Lower leg skin (tissue), 4 donors: ENCODE measurements at regions not wholly inside any gene's neighbourhood (a gene's known extent, or its start where the extent isn't known, plus 50 kb on each side); places are given as distances from the start of the nearest gene placed in this dataset.

Source experiments
- DNase-seq, 2 donors: peaks; one replicate each; pipeline ENCODE4 v3.0.0-alpha.2; 2019; ENCODE audit warnings: low spot score in 2 of 2
- H3K4me3 ChIP-seq: fragments of 200-600 bp; sonication (generic); 2 replicates; pipeline ENCODE4 v1.5.1; 2017; ENCODE audit warnings: mild to moderate bottlenecking, low read depth; ENCODE audit not compliant: poor library complexity, severe bottlenecking
- POLR2A ChIP-seq, 2 donors: fragments of 450-650 bp; IDR thresholded peaks; one replicate each; pipeline ENCODE4 v1.6.1; 2016 to 2017; ENCODE audit warnings: antibody characterized with exemption in 2 of 2, mild to moderate bottlenecking in 1 of 2, moderate library complexity in 1 of 2
- WGBS, 2 donors: methylation state at CpG; one replicate each; pipeline ENCODE4 v1.1.5; 2018; 5-methylcytosine and 5-hydroxymethylcytosine counted together
- intact Hi-C: fragments of 100-400 bp; cut with DNase I; formaldehyde crosslinking; loops from one replicate; pipeline ENCODE4 v1.15.0; 2023; ENCODE audit warnings: low total_unique reads
- TF ChIP-seq, protein P1 (sequence below), 3 donors: fragments of 450-650 bp; IDR thresholded peaks; one replicate each; pipeline ENCODE4 v1.5.1; 2016; ENCODE audit warnings: antibody characterized with exemption in 3 of 3, mild to moderate bottlenecking in 3 of 3, moderate library complexity in 2 of 3

DNA sequence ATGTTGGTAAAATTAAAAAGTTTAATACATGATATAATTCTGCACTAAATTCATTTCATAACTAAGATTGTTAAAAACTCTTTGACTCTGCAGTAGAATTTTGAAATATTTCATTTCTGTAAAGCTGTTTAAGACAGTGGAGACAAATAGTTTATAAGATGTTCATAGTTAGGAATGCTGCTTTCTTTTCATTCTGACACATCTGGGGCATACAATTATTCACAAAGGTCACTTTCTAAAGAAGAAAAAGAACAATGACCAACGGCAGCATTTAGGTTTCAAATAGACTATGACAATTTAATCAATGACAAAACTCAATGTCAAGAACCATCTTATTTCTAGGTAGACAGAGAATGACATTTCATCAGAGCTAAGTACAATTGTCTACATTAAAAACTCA, 1422.1 kb downstream of the PCDH9 start:
- WGBS, 2 donors = 62 to 78% methylated on average over 1 of the region's 1 CpG
- intact Hi-C loops = loop anchor here (5.0 kb wide), 1 partner anchor 1001 kb away; no protein-coding TSS in a partner anchor
- H3K4me3 ChIP-seq = no peak overlapping the region
- DNase-seq = no peak
- TF ChIP-seq POLR2A (IDR thresholded peaks at IDR 0.05) = no peak
- TF ChIP-seq, protein P1, sequence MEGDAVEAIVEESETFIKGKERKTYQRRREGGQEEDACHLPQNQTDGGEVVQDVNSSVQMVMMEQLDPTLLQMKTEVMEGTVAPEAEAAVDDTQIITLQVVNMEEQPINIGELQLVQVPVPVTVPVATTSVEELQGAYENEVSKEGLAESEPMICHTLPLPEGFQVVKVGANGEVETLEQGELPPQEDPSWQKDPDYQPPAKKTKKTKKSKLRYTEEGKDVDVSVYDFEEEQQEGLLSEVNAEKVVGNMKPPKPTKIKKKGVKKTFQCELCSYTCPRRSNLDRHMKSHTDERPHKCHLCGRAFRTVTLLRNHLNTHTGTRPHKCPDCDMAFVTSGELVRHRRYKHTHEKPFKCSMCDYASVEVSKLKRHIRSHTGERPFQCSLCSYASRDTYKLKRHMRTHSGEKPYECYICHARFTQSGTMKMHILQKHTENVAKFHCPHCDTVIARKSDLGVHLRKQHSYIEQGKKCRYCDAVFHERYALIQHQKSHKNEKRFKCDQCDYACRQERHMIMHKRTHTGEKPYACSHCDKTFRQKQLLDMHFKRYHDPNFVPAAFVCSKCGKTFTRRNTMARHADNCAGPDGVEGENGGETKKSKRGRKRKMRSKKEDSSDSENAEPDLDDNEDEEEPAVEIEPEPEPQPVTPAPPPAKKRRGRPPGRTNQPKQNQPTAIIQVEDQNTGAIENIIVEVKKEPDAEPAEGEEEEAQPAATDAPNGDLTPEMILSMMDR (IDR thresholded peaks at IDR 0.05) = no peak

DNA sequence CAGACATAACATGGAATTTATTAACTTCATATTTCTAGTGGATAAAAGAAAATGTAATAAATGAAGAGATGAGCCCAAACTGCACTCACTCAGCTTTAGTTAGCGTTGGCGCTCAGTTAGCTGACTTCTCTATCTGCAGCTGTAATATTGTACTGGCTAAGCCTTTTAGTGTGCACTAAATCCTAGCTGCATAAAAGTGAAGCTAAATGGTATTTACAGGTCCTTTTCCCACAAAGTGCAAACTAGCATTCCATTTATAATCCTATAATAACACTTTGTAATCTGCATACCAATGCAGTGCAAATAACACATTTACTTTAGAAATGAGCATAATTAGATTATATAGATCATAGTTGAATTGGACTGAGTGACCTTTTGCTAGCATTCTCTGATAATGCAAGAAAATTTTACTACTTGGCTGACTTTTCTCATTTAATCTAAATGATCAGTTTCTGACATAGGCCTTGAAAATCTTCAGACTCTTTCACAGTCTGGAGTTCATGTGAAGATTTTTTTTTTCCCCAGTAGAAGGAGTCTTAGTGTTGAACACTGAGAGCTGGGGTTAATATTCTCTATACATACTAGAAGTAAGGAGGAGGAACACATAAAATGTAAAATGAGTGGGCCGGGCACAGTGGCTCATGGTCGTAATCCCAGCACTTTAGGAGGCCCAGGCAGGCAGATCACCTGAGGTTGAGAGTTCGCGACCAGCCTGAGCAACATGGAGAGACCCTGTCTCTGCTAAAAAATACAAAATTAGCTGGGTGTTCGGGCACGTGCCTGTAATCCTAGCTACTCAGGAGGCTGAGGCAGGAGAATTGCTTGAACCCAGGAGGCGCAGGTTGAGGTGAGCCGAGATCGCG, 1426.4 kb downstream of the PCDH9 start:
- WGBS, 2 donors = 92 to 95% methylated on average over 12 of the region's 12 CpGs
- TF ChIP-seq, protein P1 (IDR thresholded peaks at IDR 0.05) = no peak
- TF ChIP-seq POLR2A (IDR thresholded peaks at IDR 0.05) = no peak
- intact Hi-C loops = no loop called here
- no peak for DNase-seq
- H3K4me3 ChIP-seq = no peak overlapping the region

DNA sequence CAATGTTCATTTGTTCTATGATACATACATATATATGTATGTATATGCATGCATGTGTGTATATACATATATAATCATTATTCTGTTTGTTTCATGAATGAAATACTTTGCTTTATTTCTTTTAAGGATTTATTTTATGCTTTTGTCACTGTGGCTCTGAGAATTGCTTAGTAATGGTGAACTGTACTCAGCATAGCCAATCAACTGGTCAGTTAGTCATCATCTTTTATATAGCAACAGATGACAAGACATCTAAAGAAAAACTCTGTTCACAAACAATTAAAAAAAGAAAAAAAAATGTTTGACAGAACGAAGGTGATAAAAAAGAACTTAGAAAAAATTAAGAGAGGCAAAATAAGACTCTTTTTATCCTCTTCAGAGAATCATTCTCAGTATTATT, 1440.3 kb downstream of the PCDH9 start:
- intact Hi-C loops = no loop called here
- DNase-seq = no peak
- WGBS, 2 donors = 25 to 34% methylated on average over 1 of the region's 1 CpG
- no peak for TF ChIP-seq POLR2A (IDR thresholded peaks at IDR 0.05)
- TF ChIP-seq, protein P1 (IDR thresholded peaks at IDR 0.05) = no peak
- no peak overlapping the region for H3K4me3 ChIP-seq

DNA sequence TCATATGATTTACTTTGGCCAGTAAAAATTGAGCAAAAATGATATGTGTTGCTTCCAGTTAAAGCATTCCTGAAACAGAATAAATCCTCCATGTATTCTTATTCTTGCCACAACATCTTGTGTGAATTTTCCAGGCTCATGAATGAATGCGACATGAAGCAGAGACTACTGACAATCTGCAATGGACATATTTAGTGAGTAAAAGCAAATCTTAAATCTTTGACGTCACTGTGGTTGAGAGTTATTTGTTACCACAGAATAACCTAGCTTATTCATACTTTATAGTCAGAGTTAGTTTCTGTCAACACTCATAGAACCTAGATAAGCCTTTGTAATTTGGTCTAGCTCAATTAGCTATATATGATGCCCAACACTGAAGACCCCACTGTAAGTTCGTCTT, 1443.1 kb downstream of the PCDH9 start:
- whole genome bisulfite sequencing, 2 donors = 91 to 93% methylated on average over 3 of the region's 3 CpGs
- H3K4me3 ChIP-seq = no peak overlapping the region
- intact Hi-C loops = no loop called here
- no peak for DNase-seq
- TF ChIP-seq, protein P1 (IDR thresholded peaks at IDR 0.05) = no peak
- no peak for TF ChIP-seq POLR2A (IDR thresholded peaks at IDR 0.05)

DNA sequence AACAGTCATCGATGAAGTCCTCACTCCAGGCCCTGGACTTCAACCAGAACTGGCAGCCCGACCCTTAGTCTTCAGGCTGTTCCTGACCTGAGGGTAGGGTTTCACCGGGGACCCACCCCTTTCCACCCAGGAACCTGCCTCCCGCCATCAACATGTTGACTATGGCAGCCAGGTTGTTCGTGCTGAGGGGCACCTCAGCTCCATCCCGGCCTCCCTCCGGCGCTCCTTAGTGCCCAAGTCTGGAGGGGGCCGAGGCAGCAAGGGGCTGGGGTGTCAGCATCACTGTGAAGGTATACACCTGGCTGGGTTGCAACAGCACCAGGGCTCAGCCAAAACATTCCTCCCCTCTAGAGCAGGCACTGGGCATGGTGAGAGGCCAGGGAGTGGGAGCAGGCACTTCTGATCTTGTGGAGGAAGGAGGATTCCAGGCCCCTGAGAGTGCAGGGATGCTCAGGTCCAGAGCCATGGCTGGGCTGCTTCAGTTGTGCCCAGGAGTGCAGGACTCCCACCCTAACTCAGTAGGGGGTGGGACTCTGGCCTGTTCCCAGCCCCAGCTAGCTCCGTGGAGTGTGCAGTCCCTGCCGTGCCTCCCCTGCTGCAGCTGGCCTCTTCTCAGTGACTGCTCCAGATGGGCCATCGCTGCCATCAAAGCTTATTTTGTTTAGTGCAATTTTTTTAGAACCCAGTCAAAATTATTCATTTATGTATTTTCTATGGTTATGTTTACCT, 1445.9 kb downstream of the PCDH9 start:
- whole genome bisulfite sequencing, 2 donors = 89 to 92% methylated on average over 11 of the region's 12 CpGs
- intact Hi-C loops = no loop called here
- no peak for TF ChIP-seq POLR2A (IDR thresholded peaks at IDR 0.05)
- TF ChIP-seq, protein P1 (IDR thresholded peaks at IDR 0.05) = no peak
- no peak for DNase-seq
- H3K4me3 ChIP-seq = no peak overlapping the region
